ENCODE measurements at regions not wholly inside any gene's neighbourhood (a gene's known extent, or its start where the extent isn't known, plus 50 kb on each side); places are given as distances from the start of the nearest gene placed in this dataset.
"Not testable (repeated sequence)": the region's sequence is repeated elsewhere in the genome, so short reads cannot be mapped to it uniquely, and the experiment has no call there.

GRCh38 chr12:104878858-104879257 is 79.2 kb downstream of the SLC41A2 start:
- not testable (repeated sequence) for TF ChIP-seq CTCF, POLR2A (IDR thresholded peaks at IDR 0.05)

Measured in lower leg skin (tissue), 3 donors.